ENCODE measurements at regions not wholly inside any gene's neighbourhood (a gene's known extent, or its start where the extent isn't known, plus 50 kb on each side); places are given as distances from the start of the nearest gene placed in this dataset.

DNA sequence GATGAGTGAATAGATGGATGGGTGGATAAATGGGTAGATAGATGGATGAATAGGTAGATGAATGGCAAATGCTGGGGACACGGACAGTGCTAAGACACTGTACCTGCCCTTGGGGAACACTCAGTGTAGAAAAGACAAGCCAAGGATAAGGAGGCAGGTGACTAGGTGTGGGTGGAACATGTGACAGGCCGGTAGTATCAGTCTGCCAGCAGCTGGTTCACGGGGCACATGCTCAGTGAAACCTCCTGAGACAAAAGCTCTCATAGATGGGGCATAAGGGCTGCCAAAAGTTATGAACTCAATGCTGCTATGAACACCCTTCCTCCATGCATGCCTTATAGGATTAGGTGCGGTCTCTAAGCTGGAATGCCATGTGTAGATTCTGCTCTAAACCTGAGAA lies 71.0 kb downstream of the C5orf15 start:
- H3K4me1 Mint-ChIP-seq, result peaks cover 36% of the 10 kb centered on the region
- H3K27ac Mint-ChIP-seq, result no peak overlapping the region
- H3K27me3 Mint-ChIP-seq (ENCODE audit: low read depth, poor library complexity), result peaks cover 30% of the 10 kb centered on the region
- no peak overlapping the region for H3K4me3 Mint-ChIP-seq
- H3K36me3 Mint-ChIP-seq (ENCODE audit: low read depth), result no peaks in the 10 kb centered on the region
- no peak for DNase-seq
- no peak for TF ChIP-seq CTCF (IDR thresholded peaks at IDR 0.05)
- H3K9me3 Mint-ChIP-seq, result no peaks in the 10 kb centered on the region

DNA sequence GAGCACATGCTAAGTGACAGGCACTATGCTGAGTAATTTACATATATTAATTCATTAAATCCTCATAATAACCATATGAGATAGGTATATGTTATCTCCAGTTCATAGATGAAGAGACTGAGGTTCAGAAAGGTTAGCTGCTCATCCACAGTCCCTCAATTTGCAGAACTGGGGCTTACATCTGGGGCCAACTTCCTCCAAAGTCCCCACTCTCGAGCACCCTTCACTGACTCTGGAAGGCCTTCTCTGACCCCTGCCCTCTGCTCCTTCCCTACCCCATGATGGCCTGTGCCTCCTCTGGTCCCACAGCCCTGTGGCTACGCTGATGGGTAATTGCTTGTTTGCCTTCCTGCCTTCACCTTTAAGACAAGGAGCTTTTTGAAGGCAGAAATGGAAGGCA lies 71.6 kb downstream of the C5orf15 start:
- no peak for TF ChIP-seq CTCF (IDR thresholded peaks at IDR 0.05)
- H3K36me3 Mint-ChIP-seq (ENCODE audit: low read depth), result no peaks in the 10 kb centered on the region
- H3K27me3 Mint-ChIP-seq (ENCODE audit: low read depth, poor library complexity), result peaks cover 36% of the 10 kb centered on the region
- H3K4me1 Mint-ChIP-seq, result peaks cover 36% of the 10 kb centered on the region
- no peaks in the 10 kb centered on the region for H3K9me3 Mint-ChIP-seq
- H3K27ac Mint-ChIP-seq, result no peak overlapping the region
- H3K4me3 Mint-ChIP-seq, result no peak overlapping the region
- no peak for DNase-seq

GRCh38 chr5:133895979-133896845 lies 72.2 kb downstream of the C5orf15 start:
- TF ChIP-seq CTCF (IDR thresholded peaks at IDR 0.05), result no peak
- H3K27ac Mint-ChIP-seq, result no peak overlapping the region

GRCh38 chr5:133894143-133894542 lies 74.3 kb downstream of the C5orf15 start:
- Mint-ChIP-seq H3K27ac (no peak overlapping the region), H3K9me3 (no peaks in the 10 kb centered on the region), H3K27me3 (ENCODE audit: low read depth, poor library complexity) (peaks cover 50% of the 10 kb centered on the region), H3K36me3 (ENCODE audit: low read depth) (no peaks in the 10 kb centered on the region), H3K4me3 (no peak overlapping the region), H3K4me1 (peaks cover 31% of the 10 kb centered on the region)
- DNase-seq, result no peak
- TF ChIP-seq CTCF (IDR thresholded peaks at IDR 0.05), result no peak

More at GRCh38 chr5:133895979-133896845, 72.2 kb downstream of the C5orf15 start:
- Mint-ChIP-seq H3K4me1 (peaks cover 29% of the 10 kb centered on the region), H3K4me3 (no peak overlapping the region), H3K9me3 (no peaks in the 10 kb centered on the region), H3K27me3 (ENCODE audit: low read depth, poor library complexity) (peaks cover 42% of the 10 kb centered on the region), H3K36me3 (ENCODE audit: low read depth) (no peaks in the 10 kb centered on the region)
- DNase-seq, result no peak

DNA sequence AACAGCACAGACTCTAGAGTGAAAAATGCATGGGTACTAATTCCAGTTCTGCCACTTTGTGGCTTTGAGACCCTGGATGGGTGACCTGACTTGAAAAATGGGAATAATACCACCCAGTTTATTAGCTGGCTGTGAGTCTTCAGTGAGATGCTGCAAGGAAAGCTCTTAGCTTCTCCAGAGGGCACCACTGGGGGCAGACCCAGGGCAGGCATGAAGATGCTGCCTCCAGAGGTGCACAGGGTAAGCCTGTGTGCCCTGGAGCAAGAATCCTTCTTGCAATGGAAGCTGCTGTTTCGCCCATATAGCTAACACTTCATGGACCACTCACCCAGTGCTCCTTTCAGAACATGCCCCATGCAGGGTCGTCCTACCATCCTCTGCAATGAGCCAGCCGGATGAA lies 75.7 kb downstream of the C5orf15 start:
- peaks cover 59% of the 10 kb centered on the region for H3K27me3 Mint-ChIP-seq (ENCODE audit: low read depth, poor library complexity)
- H3K9me3 Mint-ChIP-seq, result no peaks in the 10 kb centered on the region
- peaks cover 36% of the 10 kb centered on the region for H3K4me1 Mint-ChIP-seq
- no peak overlapping the region for H3K4me3 Mint-ChIP-seq
- no peaks in the 10 kb centered on the region for H3K36me3 Mint-ChIP-seq (ENCODE audit: low read depth)
- TF ChIP-seq CTCF (IDR thresholded peaks at IDR 0.05), result no peak
- no peak for DNase-seq
- no peak overlapping the region for H3K27ac Mint-ChIP-seq

DNA sequence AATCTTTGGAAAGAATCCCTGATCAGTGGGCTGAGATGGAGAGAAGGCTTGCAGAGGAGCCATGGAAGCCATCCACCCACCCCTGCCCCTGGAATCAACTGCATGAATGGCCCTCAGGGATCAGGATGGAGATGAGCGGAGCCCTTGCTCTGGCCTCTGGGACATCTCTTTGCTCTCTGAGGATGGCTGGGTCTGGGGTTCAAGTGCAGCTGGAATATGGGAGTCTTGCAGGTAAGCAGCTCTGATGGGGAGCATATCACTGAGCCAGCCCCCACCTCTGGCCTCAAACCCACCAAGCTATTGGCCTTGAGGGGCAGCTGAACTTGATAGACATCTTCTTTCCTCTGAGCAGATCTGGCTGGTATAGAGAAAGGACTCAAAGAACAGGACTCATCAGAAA lies 76.1 kb downstream of the C5orf15 start:
- Mint-ChIP-seq H3K4me3 (no peak overlapping the region), H3K27ac (no peak overlapping the region), H3K36me3 (ENCODE audit: low read depth) (no peaks in the 10 kb centered on the region), H3K9me3 (no peaks in the 10 kb centered on the region), H3K4me1 (peaks cover 40% of the 10 kb centered on the region), H3K27me3 (ENCODE audit: low read depth, poor library complexity) (peaks cover 61% of the 10 kb centered on the region)
- DNase-seq, result no peak
- TF ChIP-seq CTCF (IDR thresholded peaks at IDR 0.05), result no peak

Data from nephron progenitor cell (in vitro differentiated cells).